HG02610 (cell line): ENCODE measurements at regions not wholly inside any gene's neighbourhood (a gene's known extent, or its start where the extent isn't known, plus 50 kb on each side); places are given as distances from the start of the nearest gene placed in this dataset.
"Not testable (repeated sequence)": the region's sequence is repeated elsewhere in the genome, so short reads cannot be mapped to it uniquely, and the experiment has no call there.

Experiments used
- ATAC-seq: cut with Tn5 transposase; IDR thresholded peaks from one replicate; pipeline ENCODE4 v1.9.1; 2021; ENCODE audit warnings: mild to moderate bottlenecking, moderate library complexity; ENCODE audit not compliant: unreplicated experiment

GRCh38 chr2:221931251-221931991 lies 359.3 kb upstream of the EPHA4 start:
- no peak for ATAC-seq

GRCh38 chr2:221929259-221929658 lies 357.2 kb upstream of the EPHA4 start:
- no peak for ATAC-seq

GRCh38 chr2:221926327-221926726 lies 354.2 kb upstream of the EPHA4 start:
- no peak for ATAC-seq

- no peak for ATAC-seq
These were observed 352.5 kb upstream of the EPHA4 start for GRCh38 chr2:221924576-221924975.

- ATAC-seq: no peak
These were observed 343.8 kb upstream of the EPHA4 start for GRCh38 chr2:221915926-221916325.

- ATAC-seq: no peak
These were observed 342.3 kb upstream of the EPHA4 start for GRCh38 chr2:221914334-221914880.

GRCh38 chr2:221911890-221912289 lies 339.8 kb upstream of the EPHA4 start:
- no peak for ATAC-seq

- ATAC-seq: no peak
These were observed 339.2 kb upstream of the EPHA4 start for GRCh38 chr2:221911321-221911720.

- no peak for ATAC-seq
These were observed 336.4 kb upstream of the EPHA4 start for GRCh38 chr2:221908518-221908917.

- ATAC-seq: no peak
These were observed 325.6 kb upstream of the EPHA4 start for GRCh38 chr2:221897718-221898117.

- no peak for ATAC-seq
These were observed 324.5 kb upstream of the EPHA4 start for GRCh38 chr2:221896505-221897151.

- ATAC-seq: no peak
These were observed 323.4 kb upstream of the EPHA4 start for GRCh38 chr2:221895366-221896121.

- no peak for ATAC-seq
These were observed 321.4 kb upstream of the EPHA4 start for GRCh38 chr2:221893501-221893900.

GRCh38 chr2:221892006-221892405 lies 319.9 kb upstream of the EPHA4 start:
- ATAC-seq: not testable (repeated sequence)

GRCh38 chr2:221883976-221884375 lies 311.9 kb upstream of the EPHA4 start:
- ATAC-seq: no peak

GRCh38 chr2:221876016-221876415 lies 303.9 kb upstream of the EPHA4 start:
- ATAC-seq: no peak

- no peak for ATAC-seq
These were observed 302.3 kb upstream of the EPHA4 start for GRCh38 chr2:221874444-221874843.

- ATAC-seq: no peak
These were observed 285.6 kb upstream of the EPHA4 start for GRCh38 chr2:221857719-221858118.

GRCh38 chr2:221853297-221853696 lies 281.2 kb upstream of the EPHA4 start:
- ATAC-seq: no peak

GRCh38 chr2:221851531-221852045 lies 279.5 kb upstream of the EPHA4 start:
- ATAC-seq: no peak

GRCh38 chr2:221850076-221850475 lies 278.0 kb upstream of the EPHA4 start:
- ATAC-seq: no peak
